ENCODE measurements at regions not wholly inside any gene's neighbourhood (a gene's known extent, or its start where the extent isn't known, plus 50 kb on each side); places are given as distances from the start of the nearest gene placed in this dataset.

DNA sequence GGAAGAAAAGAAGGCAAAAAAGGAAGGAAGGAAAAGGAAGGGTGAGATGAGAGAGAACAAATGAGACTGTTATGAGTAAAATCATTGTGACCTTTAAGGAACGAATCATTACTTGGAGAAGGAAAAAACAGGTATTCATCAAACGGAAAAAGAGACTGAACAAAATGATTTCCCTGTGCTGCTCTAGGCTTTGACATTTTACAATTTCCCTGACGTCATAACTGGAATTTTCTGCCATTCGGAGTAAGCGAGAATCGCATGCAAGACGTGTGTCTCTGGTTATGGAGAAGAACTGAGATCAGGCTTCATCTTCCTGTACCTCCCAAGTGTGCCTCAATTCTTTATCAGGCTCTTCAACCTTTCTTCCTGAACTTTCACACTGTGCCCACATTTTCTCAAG is 534.7 kb upstream of the KLHL29 start:
- TF ChIP-seq YY1 (IDR thresholded peaks at IDR 0.05; ENCODE audit: insufficient read depth, insufficient read length): no peak
- no peak for TF ChIP-seq SUZ12 (IDR thresholded peaks at IDR 0.05; ENCODE audit: extremely low read depth, insufficient read depth, insufficient read length)
